HAP-1 (cell line): ENCODE measurements at regions not wholly inside any gene's neighbourhood (a gene's known extent, or its start where the extent isn't known, plus 50 kb on each side); places are given as distances from the start of the nearest gene placed in this dataset.

Source experiments
- DNase-seq, 2 experiments: peaks; one replicate each; pipeline ENCODE4 v3.0.0-alpha.2; 2016 to 2020; ENCODE audit warnings: low spot score in 2 of 2
- H3K27me3 ChIP-seq: fragments of 250-450 bp; sonication (Bioruptor Pico); 2 replicates; pipeline ENCODE4 v1.5.1; 2020; ENCODE audit warnings: low read depth, mild to moderate bottlenecking, moderate library complexity
- H3K36me3 ChIP-seq: fragments of 250-450 bp; sonication (Bioruptor Pico); replicated peaks from 2 replicates; pipeline ENCODE4 v1.5.1; 2020; ENCODE audit warnings: mild to moderate bottlenecking
- H3K4me1 ChIP-seq: fragments of 250-450 bp; sonication (Bioruptor Pico); 2 replicates; pipeline ENCODE4 v1.5.1; 2020; ENCODE audit warnings: mild to moderate bottlenecking
- H3K4me3 ChIP-seq: fragments of 250-450 bp; sonication (Bioruptor Pico); 2 replicates; pipeline ENCODE4 v1.5.1; 2020; ENCODE audit warnings: mild to moderate bottlenecking, moderate library complexity
- H3K9me3 ChIP-seq: fragments of 250-450 bp; sonication (Bioruptor Pico); 2 replicates; pipeline ENCODE4 v1.5.1; 2020; ENCODE audit warnings: mild to moderate bottlenecking, moderate library complexity
- in situ Hi-C: fragments of 300-500 bp; cut with MboI; formaldehyde crosslinking; loops from 3 replicates; pipeline ENCODE4 v1.14.3; 2020; ENCODE audit warnings: low sequenced_read_pairs, inconsistent platforms, mixed read lengths

GRCh38 chr1:73953586-73953985 is 244.4 kb downstream of the LRRIQ3 start:
- in situ Hi-C loops = no loop called here
- no peak overlapping the region for H3K4me3 ChIP-seq
- H3K4me1 ChIP-seq = no peaks in the 10 kb centered on the region
- no peaks in the 10 kb centered on the region for H3K27me3 ChIP-seq
- no peaks in the 10 kb centered on the region for H3K9me3 ChIP-seq
- H3K36me3 ChIP-seq = no peaks in the 10 kb centered on the region
- no peak for DNase-seq

- in situ Hi-C loops = no loop called here
- no peaks in the 10 kb centered on the region for H3K4me1 ChIP-seq
- H3K9me3 ChIP-seq = no peaks in the 10 kb centered on the region
- H3K4me3 ChIP-seq = no peak overlapping the region
- H3K36me3 ChIP-seq = no peaks in the 10 kb centered on the region
- no peak for DNase-seq
- no peaks in the 10 kb centered on the region for H3K27me3 ChIP-seq
Observed at GRCh38 chr1:73953186-73953585, 244.8 kb downstream of the LRRIQ3 start.

GRCh38 chr1:73948055-73948454 is 249.9 kb downstream of the LRRIQ3 start:
- Histone ChIP-seq H3K36me3 (no peaks in the 10 kb centered on the region), H3K4me3 (no peak overlapping the region), H3K4me1 (no peaks in the 10 kb centered on the region), H3K27me3 (no peaks in the 10 kb centered on the region), H3K9me3 (no peaks in the 10 kb centered on the region)
- no peak for DNase-seq
- in situ Hi-C loops = no loop called here

GRCh38 chr1:73947009-73947408 is 251.0 kb downstream of the LRRIQ3 start:
- no peak overlapping the region for H3K4me3 ChIP-seq
- H3K27me3 ChIP-seq = no peaks in the 10 kb centered on the region
- H3K9me3 ChIP-seq = no peaks in the 10 kb centered on the region
- H3K4me1 ChIP-seq = no peaks in the 10 kb centered on the region
- DNase-seq = no peak
- no peaks in the 10 kb centered on the region for H3K36me3 ChIP-seq
- in situ Hi-C loops = no loop called here

GRCh38 chr1:73943270-73943669 is 254.7 kb downstream of the LRRIQ3 start:
- no peaks in the 10 kb centered on the region for H3K9me3 ChIP-seq
- DNase-seq = no peak

GRCh38 chr1:73930293-73930692 is 267.7 kb downstream of the LRRIQ3 start:
- H3K27me3 ChIP-seq = no peaks in the 10 kb centered on the region
- H3K4me1 ChIP-seq = no peaks in the 10 kb centered on the region
- no peak overlapping the region for H3K4me3 ChIP-seq
- in situ Hi-C loops = no loop called here
- H3K9me3 ChIP-seq = no peaks in the 10 kb centered on the region
- DNase-seq = no peak
- H3K36me3 ChIP-seq = no peaks in the 10 kb centered on the region

More at GRCh38 chr1:73943270-73943669, 254.7 kb downstream of the LRRIQ3 start:
- in situ Hi-C loops = no loop called here
- Histone ChIP-seq H3K4me1 (no peaks in the 10 kb centered on the region), H3K36me3 (no peaks in the 10 kb centered on the region), H3K27me3 (no peaks in the 10 kb centered on the region), H3K4me3 (no peak overlapping the region)

- in situ Hi-C loops = no loop called here
- no peak for DNase-seq
- Histone ChIP-seq H3K36me3 (no peaks in the 10 kb centered on the region), H3K4me3 (no peak overlapping the region), H3K27me3 (no peaks in the 10 kb centered on the region), H3K9me3 (no peaks in the 10 kb centered on the region), H3K4me1 (no peaks in the 10 kb centered on the region)
Observed at GRCh38 chr1:73914951-73915350, 283.0 kb downstream of the LRRIQ3 start.

- Histone ChIP-seq H3K27me3 (no peaks in the 10 kb centered on the region), H3K9me3 (no peaks in the 10 kb centered on the region), H3K4me1 (no peaks in the 10 kb centered on the region), H3K36me3 (no peaks in the 10 kb centered on the region), H3K4me3 (no peak overlapping the region)
- DNase-seq = no peak
- in situ Hi-C loops = no loop called here
Observed at GRCh38 chr1:73913025-73913424, 285.0 kb downstream of the LRRIQ3 start.

- no peaks in the 10 kb centered on the region for H3K27me3 ChIP-seq
- in situ Hi-C loops = no loop called here
- H3K4me3 ChIP-seq = no peak overlapping the region
- no peaks in the 10 kb centered on the region for H3K9me3 ChIP-seq
- H3K36me3 ChIP-seq = no peaks in the 10 kb centered on the region
- no peaks in the 10 kb centered on the region for H3K4me1 ChIP-seq
- DNase-seq = no peak
Observed at GRCh38 chr1:73911849-73912248, 286.1 kb downstream of the LRRIQ3 start.

GRCh38 chr1:73910466-73910865 is 287.5 kb downstream of the LRRIQ3 start:
- DNase-seq = no peak
- Histone ChIP-seq H3K27me3 (no peaks in the 10 kb centered on the region), H3K4me3 (no peak overlapping the region), H3K36me3 (no peaks in the 10 kb centered on the region), H3K4me1 (no peaks in the 10 kb centered on the region), H3K9me3 (no peaks in the 10 kb centered on the region)
- in situ Hi-C loops = no loop called here

GRCh38 chr1:73910062-73910461 is 287.9 kb downstream of the LRRIQ3 start:
- Histone ChIP-seq H3K4me3 (no peak overlapping the region), H3K27me3 (no peaks in the 10 kb centered on the region), H3K36me3 (no peaks in the 10 kb centered on the region), H3K9me3 (no peaks in the 10 kb centered on the region), H3K4me1 (no peaks in the 10 kb centered on the region)
- no peak for DNase-seq
- in situ Hi-C loops = no loop called here

GRCh38 chr1:73909043-73909562 is 288.9 kb downstream of the LRRIQ3 start:
- in situ Hi-C loops = no loop called here
- no peak for DNase-seq
- Histone ChIP-seq H3K4me3 (no peak overlapping the region), H3K27me3 (no peaks in the 10 kb centered on the region), H3K4me1 (no peaks in the 10 kb centered on the region), H3K9me3 (no peaks in the 10 kb centered on the region), H3K36me3 (no peaks in the 10 kb centered on the region)

GRCh38 chr1:73907051-73907450 is 290.9 kb downstream of the LRRIQ3 start:
- Histone ChIP-seq H3K27me3 (no peaks in the 10 kb centered on the region), H3K4me3 (no peak overlapping the region), H3K36me3 (no peaks in the 10 kb centered on the region), H3K9me3 (no peaks in the 10 kb centered on the region), H3K4me1 (no peaks in the 10 kb centered on the region)
- no peak for DNase-seq
- in situ Hi-C loops = no loop called here

GRCh38 chr1:73903092-73903491 is 294.9 kb downstream of the LRRIQ3 start:
- Histone ChIP-seq H3K27me3 (no peaks in the 10 kb centered on the region), H3K4me3 (no peak overlapping the region), H3K9me3 (no peaks in the 10 kb centered on the region), H3K4me1 (no peaks in the 10 kb centered on the region), H3K36me3 (no peaks in the 10 kb centered on the region)
- in situ Hi-C loops = no loop called here
- no peak for DNase-seq

- DNase-seq = no peak
- H3K36me3 ChIP-seq = no peaks in the 10 kb centered on the region
- no peak overlapping the region for H3K4me3 ChIP-seq
- H3K4me1 ChIP-seq = no peaks in the 10 kb centered on the region
- in situ Hi-C loops = no loop called here
- H3K27me3 ChIP-seq = no peaks in the 10 kb centered on the region
- H3K9me3 ChIP-seq = no peaks in the 10 kb centered on the region
Observed at GRCh38 chr1:73901738-73902137, 296.2 kb downstream of the LRRIQ3 start.
